HG02973 (cell line): ENCODE measurements at regions not wholly inside any gene's neighbourhood (a gene's known extent, or its start where the extent isn't known, plus 50 kb on each side); places are given as distances from the start of the nearest gene placed in this dataset.
A peak's percentile ranks its signal among the peaks of the same experiment; 100 is the strongest.

Experiments
- ATAC-seq: cut with Tn5 transposase; IDR thresholded peaks from one replicate; pipeline ENCODE4 v1.9.1; 2021; ENCODE audit warnings: moderate library complexity; ENCODE audit not compliant: unreplicated experiment

DNA sequence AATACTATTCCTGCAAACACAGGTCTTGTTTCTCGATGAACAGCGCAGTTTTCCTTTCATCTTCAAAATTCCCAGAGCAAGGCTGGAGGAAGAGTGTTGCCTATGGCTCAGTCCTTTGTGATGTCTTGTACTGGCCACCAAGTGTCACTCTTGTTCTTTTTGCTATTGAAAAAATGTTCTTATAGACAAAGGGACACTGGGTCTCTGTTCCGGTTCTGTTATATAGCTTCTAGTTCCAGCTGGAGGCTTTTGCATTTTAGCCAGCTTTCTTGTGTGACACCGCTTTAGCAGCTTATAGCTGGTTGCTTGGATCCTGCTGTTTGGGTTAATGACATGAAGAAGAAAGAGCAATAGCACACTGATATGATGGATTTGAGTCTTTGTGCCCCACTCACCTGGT, 343.7 kb upstream of the KCNN2 start:
- ATAC-seq: no peak

DNA sequence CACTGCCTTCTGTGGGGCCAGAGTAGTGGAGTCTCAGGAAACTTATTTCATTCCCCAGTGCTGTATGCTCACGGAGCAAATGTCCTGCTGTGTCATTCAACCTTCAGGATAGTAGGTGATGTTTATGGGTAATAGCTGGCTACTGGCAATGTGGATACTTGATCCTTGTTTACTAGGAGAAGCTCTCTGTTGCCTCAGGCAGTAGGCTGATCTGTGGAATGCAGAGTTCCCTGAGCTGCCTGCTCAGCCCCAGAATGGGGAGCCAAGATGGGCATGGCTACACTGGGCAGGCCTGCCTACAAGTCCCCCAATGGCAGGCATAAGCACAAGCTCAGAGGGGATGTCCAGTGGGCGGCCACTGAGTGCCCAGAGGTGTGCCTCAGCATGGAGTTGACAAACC, 323.1 kb upstream of the KCNN2 start:
- no peak for ATAC-seq

DNA sequence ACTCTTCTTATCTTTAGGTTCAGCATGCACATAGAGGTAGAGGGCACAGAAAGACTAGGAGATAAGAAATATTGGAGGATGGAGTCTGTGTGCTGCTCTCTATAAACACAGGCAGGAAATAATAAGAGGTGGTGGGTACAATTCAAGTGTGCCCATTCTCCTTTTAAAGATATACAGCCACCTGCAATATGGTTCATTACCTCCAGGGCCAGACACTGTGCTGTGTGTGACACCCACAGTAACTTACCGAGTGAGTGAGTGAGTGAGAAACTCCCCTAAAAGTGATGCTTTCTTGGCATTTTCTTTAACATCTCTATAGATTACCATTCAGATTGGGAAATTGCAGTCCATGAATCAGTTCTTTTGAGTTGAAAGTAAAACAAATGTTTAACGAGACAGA, 311.8 kb upstream of the KCNN2 start:
- ATAC-seq: no peak

DNA sequence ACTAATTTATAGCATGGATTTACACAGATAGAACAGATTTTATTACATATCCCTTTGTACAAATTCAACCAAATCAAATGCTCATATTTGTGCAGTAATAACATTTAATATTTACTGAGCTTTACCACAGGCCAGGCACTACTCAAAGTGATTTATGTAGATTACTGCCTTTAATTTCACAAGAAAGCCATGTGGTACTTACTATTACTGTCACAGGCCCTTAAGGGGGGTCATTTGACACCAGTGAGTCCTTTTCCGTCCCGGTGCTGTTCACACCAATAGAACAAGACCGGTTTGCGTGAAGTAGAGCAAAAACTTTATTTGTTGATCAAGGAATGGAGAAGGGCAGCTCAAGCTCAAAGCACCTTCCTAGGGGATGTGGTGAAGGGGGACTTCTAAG, 308.5 kb upstream of the KCNN2 start:
- ATAC-seq: no peak

DNA sequence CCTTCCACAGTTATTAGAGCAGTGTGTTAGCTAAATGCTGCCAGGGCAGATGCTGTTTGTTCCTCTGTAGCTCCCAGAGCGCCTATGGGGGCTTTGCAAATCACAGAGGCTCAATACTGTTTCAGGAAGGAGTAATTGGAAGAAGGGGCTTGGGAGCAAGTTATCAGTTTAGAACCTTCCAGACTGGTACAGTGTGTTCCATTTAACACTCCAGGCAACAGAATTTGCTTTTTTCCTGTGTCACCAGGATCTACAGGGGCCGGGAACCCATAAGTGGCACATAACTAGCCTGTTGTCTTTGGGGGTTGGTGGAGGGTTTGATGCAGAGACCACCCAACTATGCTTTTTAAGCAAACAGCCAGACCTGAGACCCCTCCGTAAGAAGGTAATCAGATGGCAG, 307.3 kb upstream of the KCNN2 start:
- no peak for ATAC-seq

DNA sequence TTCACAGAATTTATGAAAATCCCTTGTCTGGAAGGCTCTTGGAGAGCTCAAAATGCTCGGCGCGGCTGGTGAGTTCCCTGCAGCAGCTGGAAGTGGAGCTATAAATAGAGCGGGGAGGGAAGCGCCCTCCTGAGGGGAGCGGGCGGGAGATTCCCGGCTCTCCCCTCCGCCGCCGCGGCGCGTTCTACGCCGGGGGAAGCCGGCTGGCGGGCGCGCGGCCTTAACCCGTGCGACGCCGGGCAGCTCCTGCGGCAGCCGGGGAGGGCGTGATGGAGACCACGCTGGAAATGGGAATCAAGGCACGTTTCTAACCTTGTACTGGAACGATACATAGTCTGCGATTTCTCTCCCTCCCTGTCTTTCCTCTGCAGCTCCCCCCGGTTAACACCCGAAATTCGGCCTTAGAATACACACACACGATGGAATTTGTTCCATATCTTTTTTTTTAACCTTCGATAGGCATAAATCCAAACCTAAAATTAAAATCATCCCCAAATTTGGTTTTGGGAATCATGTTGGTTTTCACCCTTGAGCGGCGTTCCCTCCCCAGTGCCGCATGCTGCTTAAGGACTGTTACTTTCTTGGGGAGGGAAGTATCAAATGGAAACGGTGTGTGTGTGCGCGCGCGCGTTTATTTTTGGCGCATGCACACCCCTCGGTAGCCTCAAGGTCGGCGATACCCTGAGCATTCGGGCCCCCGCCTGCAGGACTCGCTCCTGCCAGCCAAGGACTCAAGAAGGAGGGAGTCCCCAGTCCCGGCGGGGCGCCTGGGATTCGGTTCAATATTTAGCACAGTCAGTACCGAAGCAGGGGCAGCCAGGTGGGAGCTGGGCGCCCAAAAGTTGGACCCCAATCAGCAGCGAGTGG, 306.3 kb upstream of the KCNN2 start:
- no peak for ATAC-seq

DNA sequence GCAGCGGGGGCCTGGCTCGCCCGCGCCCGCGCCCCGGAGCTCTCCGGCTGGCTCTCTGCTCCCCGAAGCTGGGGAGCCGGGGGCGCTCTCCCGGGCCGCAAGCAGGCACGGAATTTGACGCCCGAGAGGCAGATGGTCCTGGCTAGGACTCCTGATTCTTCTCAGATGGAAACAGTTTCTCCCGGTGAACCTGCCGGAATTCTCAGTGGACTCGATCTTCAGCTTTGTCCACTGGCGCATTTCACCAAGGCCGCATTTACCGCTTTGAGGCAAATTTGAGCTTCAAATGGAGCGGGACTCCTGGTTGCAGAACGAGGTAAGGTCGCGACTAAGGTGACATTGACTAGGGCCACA, 305.7 kb upstream of the KCNN2 start:
- no peak for ATAC-seq

DNA sequence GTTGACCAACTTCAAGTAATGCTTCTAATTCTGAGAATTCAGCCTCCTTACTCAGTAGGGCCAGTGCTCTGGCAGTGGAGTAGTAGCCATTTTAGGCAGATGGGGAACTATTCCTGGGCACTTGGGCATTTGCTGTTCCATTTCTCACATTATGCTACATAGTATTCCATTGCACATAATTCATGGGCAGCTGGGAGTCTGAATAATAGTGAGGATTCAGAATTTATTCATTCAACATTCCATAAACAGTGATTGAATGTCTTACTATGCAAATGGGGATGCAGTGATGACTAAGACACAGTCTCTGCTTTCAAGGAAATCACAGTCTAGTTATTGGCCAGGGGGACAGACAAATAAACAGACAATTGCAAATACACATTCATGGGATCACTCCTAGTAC, 301.0 kb upstream of the KCNN2 start:
- ATAC-seq: no peak

DNA sequence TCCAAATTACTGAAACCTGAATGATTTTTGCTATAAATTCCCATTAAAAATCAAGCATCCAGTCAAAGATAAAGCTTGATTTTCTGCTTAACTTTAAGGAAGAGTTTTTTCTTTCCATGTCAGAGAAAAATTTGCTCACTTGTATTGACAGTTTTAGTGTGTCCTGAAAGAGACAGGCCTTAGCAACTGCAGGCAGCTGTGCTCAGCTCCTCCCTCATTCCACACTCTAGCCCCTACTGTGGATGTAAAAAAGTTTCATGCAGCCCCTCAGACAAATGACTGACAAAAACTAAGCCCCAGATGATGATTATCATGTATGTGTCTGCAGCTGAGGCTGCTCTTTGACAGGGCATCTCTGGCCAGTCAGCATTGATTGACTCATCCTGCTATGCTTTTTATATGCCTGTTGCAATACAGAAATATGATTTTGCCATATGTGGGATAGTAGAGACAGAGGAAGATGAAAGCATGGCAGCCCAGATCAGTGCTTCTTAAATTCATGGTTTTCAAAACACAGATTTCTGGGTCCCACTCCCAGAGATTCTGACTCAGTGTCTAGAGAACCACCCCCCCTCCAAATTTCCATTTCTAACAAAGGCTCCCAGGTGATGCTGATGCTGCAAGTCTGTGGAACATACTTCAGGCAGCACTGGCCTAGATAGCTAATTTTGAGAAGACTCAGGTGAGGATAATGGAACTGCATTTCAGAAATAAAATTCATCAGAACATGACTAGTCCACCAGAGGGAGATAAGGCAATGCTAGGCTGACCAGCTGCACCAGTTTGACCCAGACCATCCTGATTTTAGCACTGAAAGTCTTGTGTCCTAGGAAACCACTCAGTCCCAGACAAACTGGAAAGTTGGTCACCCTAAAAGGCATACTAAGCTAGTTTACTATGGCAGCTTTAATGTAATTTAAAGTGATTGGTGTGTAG, 298.7 kb upstream of the KCNN2 start:
- ATAC-seq: no peak

DNA sequence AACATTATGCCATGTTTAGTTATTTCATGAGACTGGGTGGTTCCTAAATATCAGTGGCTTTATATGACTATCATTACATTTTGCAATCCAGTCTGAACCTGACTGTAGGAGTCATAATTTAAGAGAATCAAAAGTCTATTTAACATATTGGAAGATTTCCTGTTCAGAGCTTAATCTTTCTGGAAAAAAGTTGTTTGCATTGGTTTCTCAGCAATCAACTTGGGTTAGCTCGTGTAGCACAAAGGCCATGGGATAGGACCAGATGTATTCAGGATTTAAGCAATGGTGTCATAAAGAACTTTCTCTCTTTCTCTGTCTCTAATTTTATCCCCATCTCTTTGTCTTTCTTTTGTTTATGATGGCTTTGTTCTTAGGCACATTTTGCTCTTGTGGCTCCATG, 296.0 kb upstream of the KCNN2 start:
- ATAC-seq: no peak

DNA sequence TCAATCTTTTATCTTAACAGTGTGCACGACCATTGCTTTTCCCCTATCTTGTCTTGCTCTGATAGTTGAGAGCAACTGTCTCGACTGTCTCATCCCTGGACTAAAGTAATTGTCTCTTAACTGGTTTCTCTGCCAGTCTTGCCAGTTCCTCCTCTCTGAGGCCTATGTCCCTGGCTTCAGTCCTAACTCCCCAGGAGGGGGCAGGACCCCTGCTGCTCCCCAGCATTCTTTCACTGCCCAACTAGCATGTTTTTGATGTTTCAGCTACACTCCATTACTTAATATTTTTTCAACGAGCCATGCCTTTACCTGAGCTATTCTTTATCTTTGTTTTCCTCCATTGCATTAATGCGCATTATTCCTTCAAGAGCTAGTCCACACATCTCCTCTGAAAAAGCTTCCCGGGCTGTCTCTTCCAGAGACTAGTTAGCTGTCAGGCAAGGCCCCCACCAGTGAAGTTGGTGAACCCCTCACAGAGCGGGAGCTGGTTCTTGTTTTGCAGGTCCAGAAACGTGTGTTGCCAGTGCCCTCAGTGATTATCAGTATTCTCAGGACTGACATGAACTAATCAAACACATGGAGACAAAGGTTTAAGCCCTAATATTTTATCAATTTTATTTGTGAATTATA, 291.7 kb upstream of the KCNN2 start:
- ATAC-seq: no peak

DNA sequence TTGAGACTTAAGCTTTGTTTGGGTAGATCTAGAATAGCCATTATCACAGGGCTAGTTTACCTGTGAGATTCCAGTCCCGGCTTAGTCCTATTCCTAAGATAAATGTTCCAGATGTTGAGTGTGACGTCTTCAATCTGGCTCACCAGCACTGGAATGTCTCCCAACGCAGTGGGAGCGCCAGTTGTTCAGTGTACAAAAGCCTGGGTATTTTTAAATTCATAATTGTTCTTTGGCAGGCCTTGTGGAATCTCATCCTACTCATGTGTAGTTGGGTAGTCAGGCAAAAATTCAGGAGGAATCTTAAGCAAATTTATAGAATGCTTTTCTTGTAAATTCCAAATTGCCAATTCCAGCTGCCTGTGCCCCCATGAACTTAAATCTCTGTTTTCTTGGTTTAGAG, 272.6 kb upstream of the KCNN2 start:
- no peak for ATAC-seq

DNA sequence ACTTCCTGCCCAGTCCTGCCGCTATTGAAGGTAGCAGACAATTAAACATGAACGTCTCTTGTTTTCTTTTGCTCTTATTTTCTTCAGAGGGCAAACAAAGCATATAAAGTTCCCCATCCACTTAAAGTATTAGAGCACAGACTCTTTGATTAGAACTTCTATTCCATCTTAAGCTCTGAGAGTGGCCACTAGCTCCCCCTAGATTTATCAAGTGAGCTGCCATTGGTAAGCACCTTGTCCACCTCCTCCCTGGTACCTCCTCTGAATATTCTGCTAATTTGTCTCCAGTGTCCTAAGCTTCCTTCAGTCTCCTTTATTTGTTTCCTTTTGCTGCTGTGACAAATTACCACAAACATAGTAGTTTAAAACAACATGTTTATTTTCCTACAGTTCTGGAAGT, 264.3 kb upstream of the KCNN2 start:
- ATAC-seq: no peak

DNA sequence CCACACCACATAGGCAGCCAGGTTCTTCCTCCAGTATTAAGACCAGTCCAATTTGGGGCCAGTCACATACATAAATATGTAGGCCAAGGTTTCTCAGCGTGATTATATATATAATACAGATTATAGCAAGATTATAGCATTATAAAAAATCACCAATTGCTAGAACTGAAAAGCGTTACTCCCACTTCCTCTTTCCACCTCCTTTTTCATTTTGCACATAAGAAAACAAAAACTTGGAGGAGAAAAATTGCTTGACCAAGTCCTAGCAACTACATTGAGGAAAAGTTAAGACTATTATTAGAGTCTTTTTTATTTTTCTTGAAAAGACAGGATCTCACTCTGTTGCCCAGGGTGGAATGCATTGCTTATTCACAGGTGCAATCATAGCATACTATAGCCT, 262.7 kb upstream of the KCNN2 start:
- ATAC-seq: no peak

DNA sequence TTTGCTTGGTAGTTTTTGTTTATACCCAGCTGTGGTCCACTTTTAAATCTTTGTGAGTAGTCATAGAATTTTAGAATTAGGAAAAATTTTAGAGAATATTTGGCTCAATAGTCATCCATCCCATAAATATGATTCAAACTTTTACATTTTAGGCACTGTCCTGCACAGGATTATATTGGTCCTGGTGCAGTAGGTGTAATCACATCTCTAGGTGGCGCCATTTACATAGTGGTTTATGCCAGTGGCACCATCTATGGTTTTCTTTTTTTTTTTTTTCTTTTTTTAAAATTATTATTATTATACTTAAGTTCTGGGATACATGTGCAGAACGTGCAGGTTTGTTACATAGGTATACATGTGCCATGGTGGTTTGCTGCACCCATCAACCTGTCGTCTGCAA, 260.7 kb upstream of the KCNN2 start:
- peak; percentile 77 for ATAC-seq

DNA sequence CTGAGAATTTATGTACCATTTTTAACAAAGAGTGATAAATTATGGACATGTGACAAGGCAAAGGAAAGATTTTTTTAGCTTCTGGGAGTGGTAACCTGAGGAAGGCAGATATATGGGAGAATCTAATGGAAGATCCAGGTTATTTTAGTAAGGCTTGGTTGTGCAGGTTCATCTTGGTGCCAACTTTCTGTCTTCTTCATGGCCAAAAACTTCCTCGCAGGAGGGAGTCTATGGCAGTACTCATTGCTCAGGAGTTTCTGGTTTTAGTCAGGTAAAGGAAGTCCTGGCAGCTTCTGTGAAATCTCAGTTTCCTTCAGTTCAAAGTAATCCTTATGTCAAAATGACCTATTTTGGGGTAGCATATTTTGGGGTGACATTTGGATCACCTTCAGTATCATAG, 248.3 kb upstream of the KCNN2 start:
- no peak for ATAC-seq

DNA sequence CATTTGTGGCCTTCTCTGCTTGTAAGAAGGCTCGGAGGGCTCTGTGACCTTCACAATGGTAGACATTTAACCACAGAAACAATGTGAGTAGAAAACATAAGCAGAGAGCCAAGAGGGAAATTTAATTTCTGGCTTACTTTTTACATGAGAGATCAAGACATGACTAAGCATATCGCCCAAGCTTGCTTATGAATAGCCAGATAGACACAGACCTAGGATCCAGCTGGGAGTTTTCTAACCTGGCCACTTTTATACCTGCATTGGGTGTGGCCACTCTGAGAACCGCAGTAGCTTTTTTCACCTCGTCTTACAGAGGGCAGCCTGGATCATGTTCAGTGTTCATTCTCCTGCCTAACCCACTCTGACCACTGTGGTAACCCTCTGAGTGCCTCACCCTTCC, 244.9 kb upstream of the KCNN2 start:
- ATAC-seq: no peak

DNA sequence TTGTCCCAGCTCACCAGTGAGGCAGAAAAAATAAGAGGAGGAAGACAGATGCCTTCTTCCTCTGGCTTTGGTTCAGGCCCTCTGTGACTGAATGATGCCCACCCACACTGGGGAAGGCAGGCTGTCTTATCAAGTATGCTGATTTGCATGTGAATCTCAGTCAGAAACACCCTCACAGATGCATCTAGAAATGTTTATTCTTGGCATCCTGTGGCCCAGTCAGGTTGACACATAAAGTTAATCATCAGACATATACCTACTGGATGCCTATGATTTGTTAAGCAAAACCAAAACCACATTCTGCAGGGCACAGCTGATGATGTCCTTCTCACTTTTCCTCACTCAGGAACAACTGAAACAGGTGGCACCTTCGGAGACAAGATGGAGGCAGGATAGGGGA, 243.4 kb upstream of the KCNN2 start:
- ATAC-seq: no peak

DNA sequence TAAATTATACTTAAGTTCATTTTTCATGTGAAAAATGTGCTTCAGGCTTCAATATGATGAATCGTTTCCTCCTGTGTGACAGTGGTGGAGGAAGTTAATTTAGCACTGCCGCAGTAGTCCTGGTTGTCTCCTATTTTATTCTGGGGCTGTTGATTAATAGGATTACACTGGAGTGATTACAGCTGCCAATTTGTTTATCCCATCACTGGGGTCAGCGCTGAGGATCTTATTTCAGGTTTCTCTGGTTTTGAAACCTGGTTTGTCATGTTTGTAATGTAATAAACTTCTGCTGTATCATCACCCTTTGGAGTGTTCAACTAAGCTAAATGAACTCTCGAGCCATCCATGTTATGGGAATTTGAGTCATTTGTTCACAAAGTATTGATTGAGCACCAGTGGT, 241.7 kb upstream of the KCNN2 start:
- no peak for ATAC-seq

DNA sequence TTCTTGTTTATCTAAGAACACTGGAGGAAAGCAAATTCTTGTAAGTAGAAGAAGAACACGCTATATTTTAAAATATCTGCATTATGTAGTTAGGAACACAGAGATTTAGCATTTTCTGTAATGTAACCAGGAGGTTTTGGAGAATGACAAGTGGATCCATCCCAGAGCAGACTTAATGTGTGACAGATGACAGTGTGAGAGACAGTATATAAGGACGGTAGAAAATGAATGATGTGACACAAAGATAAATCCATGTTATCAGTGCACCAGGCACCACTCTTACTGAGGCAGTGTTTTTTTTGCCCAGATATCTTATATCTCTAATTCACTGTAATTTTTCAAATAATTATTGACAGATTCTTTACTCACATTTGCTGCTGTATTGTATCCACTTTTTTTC, 239.0 kb upstream of the KCNN2 start:
- no peak for ATAC-seq

DNA sequence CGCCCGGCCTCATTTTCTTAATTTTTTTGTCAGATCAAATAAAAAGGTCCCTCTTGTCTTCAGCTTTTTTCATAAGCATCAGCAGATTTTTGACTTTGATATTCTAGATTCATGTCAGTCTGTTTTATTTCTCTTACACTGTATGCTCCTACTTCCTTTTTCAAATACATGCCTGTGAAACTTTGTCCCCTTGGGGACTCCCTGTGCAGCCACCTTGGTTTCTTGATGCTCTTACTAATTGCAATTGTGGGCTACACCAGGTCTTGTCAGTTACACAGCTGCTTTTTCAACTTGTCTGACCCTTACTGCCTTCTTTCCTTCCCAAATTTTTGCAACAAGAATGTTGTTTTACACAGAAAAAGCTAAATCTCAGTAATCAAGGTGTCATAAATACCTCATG, 238.2 kb upstream of the KCNN2 start:
- ATAC-seq: no peak

DNA sequence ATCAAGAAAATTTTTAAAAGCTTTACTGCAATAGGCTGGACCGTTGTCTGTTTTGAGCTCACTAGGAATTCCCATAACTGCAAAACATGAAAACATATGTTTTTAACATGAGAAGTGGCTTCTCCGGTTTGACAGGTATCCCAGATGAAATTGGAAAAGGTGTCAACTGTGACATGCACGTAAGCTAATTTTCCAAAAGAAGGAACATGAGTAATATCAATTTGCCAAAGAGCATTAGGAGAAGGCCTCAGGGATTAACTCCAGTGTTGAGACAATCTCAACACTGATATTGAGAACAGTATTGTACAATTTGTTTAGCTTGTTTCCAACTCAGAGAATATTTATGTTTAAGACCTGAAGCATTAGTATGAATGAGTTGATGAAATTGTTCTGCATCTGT, 215.5 kb upstream of the KCNN2 start:
- no peak for ATAC-seq
